ENCODE measurements at regions not wholly inside any gene's neighbourhood (a gene's known extent, or its start where the extent isn't known, plus 50 kb on each side); places are given as distances from the start of the nearest gene placed in this dataset.

GRCh38 chr3:181554233-181554765 lies 157.4 kb upstream of the SOX2 start:
- CTCF ChIA-PET = no interaction called here
- no peaks in the 10 kb centered on the region for H3K4me1 Mint-ChIP-seq
- DNase-seq (no peak), ATAC-seq (ENCODE audit: low read depth) (no peak)
- no peak overlapping the region for H3K4me3 Mint-ChIP-seq
- intact Hi-C loops (cut with micrococcal nuclease) = no loop called here
- H3K27ac Mint-ChIP-seq = no peak overlapping the region
- no peaks in the 10 kb centered on the region for H3K27me3 Mint-ChIP-seq
- no peak for TF ChIP-seq CTCF (IDR thresholded peaks at IDR 0.05)
- POLR2A ChIA-PET = no interaction called here
- H3K9me3 Mint-ChIP-seq = no peaks in the 10 kb centered on the region
- H3K36me3 Mint-ChIP-seq (ENCODE audit: low read depth) = no peaks in the 10 kb centered on the region

DNA sequence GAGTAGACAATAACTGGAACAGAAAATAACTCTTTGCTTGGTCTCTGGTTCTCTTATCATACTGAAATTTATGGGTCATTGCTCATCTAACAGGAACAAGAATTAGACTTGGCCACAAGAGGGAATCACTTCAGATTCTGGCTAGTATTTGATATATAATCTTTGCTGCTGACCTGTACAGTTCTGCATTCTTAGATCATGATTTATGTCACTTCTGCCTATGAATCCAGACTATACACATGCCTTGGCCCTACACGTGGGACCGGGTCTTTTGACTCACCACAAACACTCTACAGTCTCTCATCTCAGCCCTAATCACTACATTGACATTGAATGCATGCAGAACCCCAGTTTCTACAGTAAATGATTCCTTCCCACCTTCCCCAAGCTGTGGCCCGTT lies 162.5 kb upstream of the SOX2 start:
- Mint-ChIP-seq H3K27ac (no peak overlapping the region), H3K9me3 (no peaks in the 10 kb centered on the region), H3K4me3 (no peak overlapping the region), H3K36me3 (ENCODE audit: low read depth) (no peaks in the 10 kb centered on the region), H3K27me3 (no peaks in the 10 kb centered on the region), H3K4me1 (no peaks in the 10 kb centered on the region)
- CTCF ChIA-PET = no interaction called here
- intact Hi-C loops (cut with micrococcal nuclease) = no loop called here
- DNase-seq (no peak), ATAC-seq (ENCODE audit: low read depth) (no peak)
- POLR2A ChIA-PET = no interaction called here
- TF ChIP-seq CTCF (IDR thresholded peaks at IDR 0.05) = no peak

DNA sequence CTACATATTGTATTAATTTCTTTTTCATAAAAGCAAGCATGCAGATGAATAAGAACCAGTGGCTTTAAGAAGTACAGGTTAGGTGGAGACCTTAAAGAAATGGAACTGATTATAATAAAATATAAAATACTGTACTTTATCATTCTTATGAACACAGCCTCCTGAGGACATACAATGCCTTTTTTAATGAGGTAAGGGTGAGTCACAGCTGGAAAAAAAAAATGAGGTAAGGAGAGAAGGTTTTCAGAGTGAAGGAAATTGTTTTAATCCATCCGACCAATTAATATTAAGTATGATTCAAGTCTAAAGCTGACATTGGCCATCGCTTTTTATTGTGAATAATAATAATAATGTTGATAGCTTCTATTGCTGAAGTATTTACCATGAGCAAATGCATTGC lies 170.3 kb upstream of the SOX2 start:
- ChIA-PET CTCF (no interaction called here), POLR2A (no interaction called here)
- no peak overlapping the region for H3K4me3 Mint-ChIP-seq
- intact Hi-C loops (cut with micrococcal nuclease) = no loop called here
- no peak for DNase-seq
- H3K27me3 Mint-ChIP-seq = no peaks in the 10 kb centered on the region
- no peak overlapping the region for H3K27ac Mint-ChIP-seq
- no peaks in the 10 kb centered on the region for H3K9me3 Mint-ChIP-seq
- no peak for ATAC-seq (ENCODE audit: low read depth)
- TF ChIP-seq CTCF (IDR thresholded peaks at IDR 0.05) = no peak
- no peaks in the 10 kb centered on the region for H3K36me3 Mint-ChIP-seq (ENCODE audit: low read depth)
- no peaks in the 10 kb centered on the region for H3K4me1 Mint-ChIP-seq

DNA sequence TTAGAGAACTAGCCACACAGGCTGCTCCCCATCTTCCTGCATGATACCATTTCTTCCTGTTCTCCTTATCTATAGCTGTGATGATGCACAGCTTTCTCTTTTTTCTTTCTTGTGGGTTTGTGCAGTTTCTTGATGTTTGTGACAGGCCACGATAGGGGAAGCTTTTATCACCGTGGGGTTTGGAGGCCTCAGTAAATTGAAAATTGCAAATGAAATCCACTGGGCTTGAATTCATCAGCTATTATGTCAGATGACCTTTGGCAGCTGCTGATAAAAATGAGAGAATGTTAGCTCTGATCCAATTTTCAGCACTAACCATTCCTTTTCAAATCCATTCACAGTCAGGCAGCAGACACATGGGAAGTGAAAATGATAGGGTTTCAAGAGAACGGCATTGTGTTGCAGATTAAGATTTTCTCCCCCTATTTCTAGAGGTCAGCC lies 176.9 kb upstream of the SOX2 start:
- H3K27me3 Mint-ChIP-seq = no peaks in the 10 kb centered on the region
- H3K4me1 Mint-ChIP-seq = no peaks in the 10 kb centered on the region
- H3K27ac Mint-ChIP-seq = no peak overlapping the region
- ChIA-PET CTCF (no interaction called here), POLR2A (no interaction called here)
- no peak for ATAC-seq (ENCODE audit: low read depth)
- TF ChIP-seq CTCF (IDR thresholded peaks at IDR 0.05) = no peak
- no peaks in the 10 kb centered on the region for H3K9me3 Mint-ChIP-seq
- DNase-seq = no peak
- H3K36me3 Mint-ChIP-seq (ENCODE audit: low read depth) = no peaks in the 10 kb centered on the region
- H3K4me3 Mint-ChIP-seq = no peak overlapping the region
- intact Hi-C loops (cut with micrococcal nuclease) = no loop called here

- H3K27ac Mint-ChIP-seq = no peak overlapping the region
- ATAC-seq (ENCODE audit: low read depth) (no peak), DNase-seq (no peak)
- no peaks in the 10 kb centered on the region for H3K4me1 Mint-ChIP-seq
- ChIA-PET POLR2A (no interaction called here), CTCF (no interaction called here)
- no peaks in the 10 kb centered on the region for H3K9me3 Mint-ChIP-seq
- intact Hi-C loops (cut with micrococcal nuclease) = no loop called here
- no peak for TF ChIP-seq CTCF (IDR thresholded peaks at IDR 0.05)
- H3K36me3 Mint-ChIP-seq (ENCODE audit: low read depth) = no peaks in the 10 kb centered on the region
- H3K27me3 Mint-ChIP-seq = no peaks in the 10 kb centered on the region
- H3K4me3 Mint-ChIP-seq = no peak overlapping the region
Measured at GRCh38 chr3:181533811-181534210, 177.9 kb upstream of the SOX2 start.
